ENCODE measurements at regions not wholly inside any gene's neighbourhood (a gene's known extent, or its start where the extent isn't known, plus 50 kb on each side); places are given as distances from the start of the nearest gene placed in this dataset.

- TF ChIP-seq CTCF (IDR thresholded peaks at IDR 0.05 in 4 of 5, conservative IDR thresholded peaks at IDR 0.05 in 1 of 5), result no peak
- TF ChIP-seq POLR2A (IDR thresholded peaks at IDR 0.05), result no peak
Measured at GRCh38 chr2:15685143-15685542, 93.5 kb downstream of the DDX1 start.
